Ovary (tissue), 7 donors: ENCODE measurements at regions not wholly inside any gene's neighbourhood (a gene's known extent, or its start where the extent isn't known, plus 50 kb on each side); places are given as distances from the start of the nearest gene placed in this dataset.

Experiments used
- DNase-seq, 5 donors: peaks; one replicate each; pipeline ENCODE4 v3.0.0-alpha.2; 2019 to 2020
- H3K27ac ChIP-seq, 2 donors: fragments of 200-600 bp; one replicate each; pipeline versions ENCODE4 v1.5.1 to v1.8.0; 2019 to 2022
- H3K27me3 ChIP-seq: fragments of 200-600 bp; one replicate; pipeline ENCODE4 v1.8.0; 2022
- H3K36me3 ChIP-seq: fragments of 200-600 bp; sonication (generic); one replicate; pipeline ENCODE4 v1.5.1; 2019
- H3K4me1 ChIP-seq: one replicate; pipeline ENCODE4 v1.8.1; 2013; ENCODE audit warnings: mild to moderate bottlenecking, moderate library complexity; ENCODE audit not compliant: insufficient read depth
- H3K4me3 ChIP-seq: fragments of 200-600 bp; sonication (generic); one replicate; pipeline ENCODE4 v1.5.1; 2017
- H3K9me3 ChIP-seq, 2 donors: fragments of 200-600 bp in 1 of 2; sonication (generic) in 1 of 2; one replicate each; pipeline versions ENCODE4 v1.5.1 to v1.8.1; 2013 to 2019; ENCODE audit warnings: mild to moderate bottlenecking in 1 of 2, moderate library complexity in 1 of 2
- CTCF ChIP-seq, 3 donors: fragments of 450-650 bp in 2 of 3; fragments of 200-600 bp in 1 of 3; IDR thresholded peaks; one replicate each; pipeline versions ENCODE4 v1.5.1 to v1.8.0; 2016 to 2022; ENCODE audit warnings: antibody characterized with exemption in 3 of 3, mild to moderate bottlenecking in 1 of 3
- EP300 ChIP-seq: sonication (generic); formaldehyde crosslinking; IDR thresholded peaks from one replicate; pipeline ENCODE4 v1.6.1; 2017; ENCODE audit warnings: antibody characterized with exemption
- POLR2A ChIP-seq: fragments of 450-650 bp; IDR thresholded peaks from one replicate; pipeline ENCODE4 v1.6.1; 2017; ENCODE audit warnings: antibody characterized with exemption, mild to moderate bottlenecking, moderate library complexity
- WGBS, 3 donors: extraction: QIAGEN DNeasy Blood & Tissue Kit in 1 of 3; methylation state at CpG; one replicate each; pipeline versions ENCODE4 v1.1.5 to v1.1.7; 2013 to 2017; 5-methylcytosine and 5-hydroxymethylcytosine counted together
- intact Hi-C, 4 donors: fragments of 100-400 bp; cut with DNase I; formaldehyde crosslinking; loops; one replicate each; pipeline versions ENCODE4 v1.11.0 to v1.15.1; 2022 to 2023
- donor health status: DM: no; HTN: no; CAD: no; lungs with moderate emphysema.
- donor health status: DM: no; HTN: no; CAD: no.
- donor health status: Bipolar disorder and iron deficiency.
- donor health status: DM: no; HTN: no; CAD: no.
- donor health status: DM: yes; HTN: yes; CAD: no.

- intact Hi-C loops: no loop called here
- no peak for DNase-seq
- TF ChIP-seq EP300 (no peak), CTCF (IDR thresholded peaks at IDR 0.05) (no peak), POLR2A (no peak)
- H3K27me3 ChIP-seq: no peaks in the 10 kb centered on the region
- H3K9me3 ChIP-seq: no peaks in the 10 kb centered on the region
- no peak overlapping the region for H3K4me3 ChIP-seq
- 68 to 85% (median 80%) methylated on average over 4 of the region's 4 CpGs for WGBS, 3 donors
- peaks cover 3% of the 10 kb centered on the region for H3K4me1 ChIP-seq
- no peaks in the 10 kb centered on the region for H3K36me3 ChIP-seq
- H3K27ac ChIP-seq: no peak overlapping the region
These were observed 1082.5 kb upstream of the WWC1 start for GRCh38 chr5:167208911-167209310.

DNA sequence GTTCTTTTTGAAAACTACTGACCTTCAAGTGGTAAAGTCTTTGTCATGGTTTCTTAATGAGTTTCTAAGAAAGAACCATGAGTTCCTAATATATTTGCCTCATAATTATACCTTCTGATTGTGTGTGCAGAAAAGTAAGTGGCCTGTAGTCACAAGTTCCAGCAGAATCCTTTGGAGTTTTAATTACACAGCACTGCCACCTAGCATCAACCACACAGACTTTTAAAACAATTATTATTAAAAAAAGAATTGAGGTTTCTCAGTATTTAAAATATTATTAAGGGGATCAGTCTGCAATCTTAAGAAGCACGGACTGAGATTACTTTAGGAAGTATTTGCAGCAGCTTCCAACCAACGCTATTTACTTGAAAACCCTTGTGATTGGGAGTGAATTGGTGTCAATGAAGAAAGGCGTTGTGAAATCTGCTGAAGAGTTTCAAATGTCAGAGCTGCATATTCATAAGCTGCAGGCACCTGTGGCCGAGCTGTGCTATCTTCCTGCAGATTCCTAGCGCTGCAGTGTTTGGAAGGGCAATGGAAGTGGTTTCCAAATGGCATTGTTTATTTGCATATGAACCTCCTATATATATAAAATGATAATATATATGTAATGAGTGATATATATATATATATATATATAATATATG is 1074.2 kb upstream of the WWC1 start:
- no peak for DNase-seq
- H3K9me3 ChIP-seq: no peaks in the 10 kb centered on the region
- no peaks in the 10 kb centered on the region for H3K4me1 ChIP-seq
- 6 to 29% (median 10%) methylated on average over 5 of the region's 5 CpGs for WGBS, 3 donors
- intact Hi-C loops: no loop called here
- no peaks in the 10 kb centered on the region for H3K27me3 ChIP-seq
- no peak overlapping the region for H3K27ac ChIP-seq
- no peak overlapping the region for H3K4me3 ChIP-seq
- TF ChIP-seq EP300 (no peak), POLR2A (no peak), CTCF (IDR thresholded peaks at IDR 0.05) (no peak)
- H3K36me3 ChIP-seq: no peaks in the 10 kb centered on the region

- H3K27ac ChIP-seq: no peak overlapping the region
- intact Hi-C loops: no loop called here
- H3K9me3 ChIP-seq: no peaks in the 10 kb centered on the region
- 63 to 83% (median 69%) methylated on average over 1 of the region's 1 CpG for WGBS, 3 donors
- H3K27me3 ChIP-seq: no peaks in the 10 kb centered on the region
- no peaks in the 10 kb centered on the region for H3K4me1 ChIP-seq
- TF ChIP-seq CTCF (IDR thresholded peaks at IDR 0.05): no peak
- no peak for TF ChIP-seq POLR2A
- TF ChIP-seq EP300: no peak
- H3K36me3 ChIP-seq: no peaks in the 10 kb centered on the region
- no peak for DNase-seq
- H3K4me3 ChIP-seq: no peak overlapping the region
These were observed 1072.1 kb upstream of the WWC1 start for GRCh38 chr5:167219298-167219697.

GRCh38 chr5:167226386-167226785 is 1065.1 kb upstream of the WWC1 start:
- no peak for DNase-seq
- 86 to 97% (median 94%) methylated on average over 1 of the region's 1 CpG for whole genome bisulfite sequencing, 3 donors
- H3K4me1 ChIP-seq: no peaks in the 10 kb centered on the region
- no peaks in the 10 kb centered on the region for H3K36me3 ChIP-seq
- no peak overlapping the region for H3K27ac ChIP-seq
- TF ChIP-seq POLR2A: no peak
- TF ChIP-seq CTCF (IDR thresholded peaks at IDR 0.05): no peak
- no peaks in the 10 kb centered on the region for H3K27me3 ChIP-seq
- no peak overlapping the region for H3K4me3 ChIP-seq
- intact Hi-C loops: no loop called here
- no peaks in the 10 kb centered on the region for H3K9me3 ChIP-seq
